ENCODE measurements at regions not wholly inside any gene's neighbourhood (a gene's known extent, or its start where the extent isn't known, plus 50 kb on each side); places are given as distances from the start of the nearest gene placed in this dataset.

- TF ChIP-seq CTCF (IDR thresholded peaks at IDR 0.05): no peak
- no peak for TF ChIP-seq EP300 (IDR thresholded peaks at IDR 0.05)
- no peak for TF ChIP-seq POLR2A (IDR thresholded peaks at IDR 0.05)
Observed at GRCh38 chr21:27366646-27367235, 399.9 kb upstream of the ADAMTS5 start.
